ENCODE measurements at regions not wholly inside any gene's neighbourhood (a gene's known extent, or its start where the extent isn't known, plus 50 kb on each side); places are given as distances from the start of the nearest gene placed in this dataset.

DNA sequence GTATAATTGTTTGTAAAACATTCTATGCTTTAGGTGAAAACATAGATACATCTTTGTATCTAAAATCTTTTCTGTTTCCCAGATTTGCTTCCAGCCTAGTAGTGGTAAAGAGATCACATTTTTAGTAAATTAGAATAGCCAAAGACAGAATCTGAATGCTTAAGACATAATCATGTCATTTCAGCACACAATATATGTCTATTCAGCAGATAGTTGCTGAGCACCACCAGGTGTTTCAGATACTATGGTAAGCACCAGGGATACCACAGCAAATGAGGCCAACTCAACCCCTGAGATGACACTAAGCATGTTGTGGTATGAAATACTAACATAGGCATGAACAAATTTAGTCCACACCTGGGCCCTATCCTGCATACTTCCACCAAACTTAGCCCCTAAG, 195.2 kb upstream of the SOX14 start:
- H3K9me3 ChIP-seq (replicated peaks in 1 of 2; ENCODE audit: control insufficient read depth in 1 of 2, insufficient read depth in 1 of 2, low read length in 2 of 2) = no peaks in the 10 kb centered on the region
- no peak for TF ChIP-seq CTCF (IDR thresholded peaks at IDR 0.05)
- H3K27ac ChIP-seq (ENCODE audit: low read depth in 1 of 2, low read length in 2 of 2) = no peak overlapping the region
- no peak overlapping the region for H2AFZ ChIP-seq (ENCODE audit: insufficient read depth, low read depth, low read length, poor library complexity, severe bottlenecking)
- H3K4me1 ChIP-seq (ENCODE audit: control insufficient read depth in 1 of 2, insufficient read depth in 2 of 2, low read length in 2 of 2) = no peaks in the 10 kb centered on the region
- no peak overlapping the region for H3K27ac Mint-ChIP-seq
- H4K20me1 ChIP-seq (ENCODE audit: insufficient read depth, low read length) = no peaks in the 10 kb centered on the region
- intact Hi-C loops (cut with micrococcal nuclease) = no loop called here
- H3K9ac ChIP-seq (ENCODE audit: insufficient read depth, low read length, poor library complexity, severe bottlenecking) = no peak overlapping the region
- no peaks in the 10 kb centered on the region for H3K36me3 Mint-ChIP-seq
- no peaks in the 10 kb centered on the region for H3K27me3 ChIP-seq (ENCODE audit: control insufficient read depth in 2 of 2, insufficient read depth in 2 of 2, low read length in 2 of 2)
- no peak overlapping the region for H3K4me3 Mint-ChIP-seq
- no peak for DNase-seq
- H3K4me1 Mint-ChIP-seq = no peaks in the 10 kb centered on the region
- H3K79me2 ChIP-seq (ENCODE audit: insufficient read depth, low read length) = no peaks in the 10 kb centered on the region
- H3K4me3 ChIP-seq (replicated peaks in 1 of 3; ENCODE audit: low read depth in 2 of 3, low read length in 3 of 3) = no peak overlapping the region
- peaks cover 1 to 16% (median 5%) of the 10 kb centered on the region in 7 donors for H3K9me3 Mint-ChIP-seq
- no peaks in the 10 kb centered on the region for H3K36me3 ChIP-seq (replicated peaks in 1 of 2; ENCODE audit: control insufficient read depth in 1 of 2, insufficient read depth in 2 of 2, low read length in 2 of 2)
- H3K4me2 ChIP-seq (replicated peaks; ENCODE audit: extremely low read depth, low read length, poor library complexity, severe bottlenecking) = no peak overlapping the region
- peaks cover 0 to 1% (median 0%) of the 10 kb centered on the region in 3 donors for H3K27me3 Mint-ChIP-seq (ENCODE audit: low read depth in 3 of 3)

DNA sequence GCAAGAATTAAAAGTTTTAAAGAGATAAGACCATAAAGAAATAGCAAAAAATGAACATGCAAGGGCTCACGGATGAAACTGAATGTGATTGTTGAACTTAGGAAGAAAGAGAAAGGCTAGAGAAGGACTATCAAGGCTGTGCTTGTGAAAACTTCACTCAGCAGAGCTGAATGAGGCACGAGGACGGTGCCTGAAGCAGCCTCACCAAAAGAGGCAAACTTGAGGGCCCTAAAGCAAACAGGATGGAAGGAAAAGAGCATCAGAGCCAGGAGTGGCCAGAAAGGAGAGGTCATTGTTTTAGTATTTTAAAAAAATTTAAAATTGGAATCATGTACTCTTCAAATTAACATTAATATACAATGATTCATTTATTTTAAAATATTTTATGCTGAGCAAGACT, 191.2 kb upstream of the SOX14 start:
- intact Hi-C loops (cut with micrococcal nuclease) = no loop called here
- Histone ChIP-seq H3K4me3 (replicated peaks in 1 of 3; ENCODE audit: low read depth in 2 of 3, low read length in 3 of 3) (no peak overlapping the region), H2AFZ (ENCODE audit: insufficient read depth, low read depth, low read length, poor library complexity, severe bottlenecking) (no peak overlapping the region), H3K27me3 (ENCODE audit: control insufficient read depth in 2 of 2, insufficient read depth in 2 of 2, low read length in 2 of 2) (no peaks in the 10 kb centered on the region), H3K4me1 (ENCODE audit: control insufficient read depth in 1 of 2, insufficient read depth in 2 of 2, low read length in 2 of 2) (no peaks in the 10 kb centered on the region), H3K36me3 (replicated peaks in 1 of 2; ENCODE audit: control insufficient read depth in 1 of 2, insufficient read depth in 2 of 2, low read length in 2 of 2) (no peaks in the 10 kb centered on the region), H3K9ac (ENCODE audit: insufficient read depth, low read length, poor library complexity, severe bottlenecking) (no peak overlapping the region), H3K27ac (ENCODE audit: low read depth in 1 of 2, low read length in 2 of 2) (no peak overlapping the region), H3K9me3 (replicated peaks in 1 of 2; ENCODE audit: control insufficient read depth in 1 of 2, insufficient read depth in 1 of 2, low read length in 2 of 2) (no peaks in the 10 kb centered on the region), H3K4me2 (replicated peaks; ENCODE audit: extremely low read depth, low read length, poor library complexity, severe bottlenecking) (no peak overlapping the region), H3K79me2 (ENCODE audit: insufficient read depth, low read length) (no peaks in the 10 kb centered on the region), H4K20me1 (ENCODE audit: insufficient read depth, low read length) (no peaks in the 10 kb centered on the region)
- no peaks in the 10 kb centered on the region for H3K27me3 Mint-ChIP-seq (ENCODE audit: low read depth in 3 of 3)
- no peak for DNase-seq
- no peaks in the 10 kb centered on the region for H3K36me3 Mint-ChIP-seq
- no peak overlapping the region for H3K27ac Mint-ChIP-seq
- 59% methylated on average over 3 of the region's 3 CpGs for WGBS (ENCODE audit: insufficient coverage)
- no peak overlapping the region for H3K4me3 Mint-ChIP-seq
- H3K9me3 Mint-ChIP-seq = peaks cover 0 to 6% (median 4%) of the 10 kb centered on the region in 7 donors
- H3K4me1 Mint-ChIP-seq = no peaks in the 10 kb centered on the region
- no peak for TF ChIP-seq CTCF (IDR thresholded peaks at IDR 0.05)

Measured in CD14-positive monocyte (primary cell).